K562 (cell line): ENCODE measurements at regions not wholly inside any gene's neighbourhood (a gene's known extent, or its start where the extent isn't known, plus 50 kb on each side); places are given as distances from the start of the nearest gene placed in this dataset.
"Not testable (repeated sequence)": the region's sequence is repeated elsewhere in the genome, so short reads cannot be mapped to it uniquely, and the experiment has no call there.

ENCODE experiments used
- ATAC-seq: fragments of 200-7000 bp; cut with Tn5 transposase; 3 replicates; pipeline ENCODE4 v1.9.1; 2020; ENCODE audit warnings: moderate library complexity
- BruUV-seq: library from RNA; stranded (reverse); fragments of 400-500 nt; replicated peaks from 2 replicates; lab custom pipeline; 2021; lab: Mats Ljungman, UMichigan
- CTCF ChIA-PET: fragments of 300-600 bp; formaldehyde crosslinking; extraction: SDS; loops from one replicate; lab custom pipeline; 2021; ENCODE audit warnings: low intra/inter-chr PET ratio; lab: Yijun Ruan, JAX
- POLR2A ChIA-PET: fragments of 300-600, 350-650 bp; sonication (Branson Sonifier 250); formaldehyde crosslinking; extraction: SDS; loops from one replicate; lab custom pipeline; 2021; ENCODE audit warnings: antibody characterized with exemption, inconsistent platforms; lab: Yijun Ruan, JAX
- DNase-seq, 4 experiments: peaks; one replicate each; pipeline versions ENCODE4 v3.0.0 to v3.0.0-alpha.2; 2011 to 2018; ENCODE audit warnings: low spot score in 3 of 4, mixed read lengths in 3 of 4; ENCODE audit errors: extremely low read depth in 1 of 4
- FAIRE-seq: peaks from 2 replicates; lab custom pipeline; 2011; peaks lifted over from hg19 to GRCh38; lab: Jason Lieb, UNC
- H2AFZ ChIP-seq: 2 replicates; pipeline ENCODE4 v1.6.0; 2011; ENCODE audit warnings: low read depth, low read length, control low read depth, inconsistent platforms
- H3K27ac ChIP-seq: fragments of 200-600 bp; 3 replicates; pipeline ENCODE4 v1.8.0; 2011; ENCODE audit warnings: low read depth, mild to moderate bottlenecking, control low read depth, inconsistent platforms, low read length, moderate library complexity, mixed read lengths; ENCODE audit errors: extremely low read depth
- H3K27me3 ChIP-seq, 2 experiments: fragments of 300-600 bp in 1 of 2; 2 replicates in 1 of 2; 3 replicates in 1 of 2; pipeline versions ENCODE4 v1.6.0 to v1.8.0; 2011; ENCODE audit warnings: inconsistent platforms in 2 of 2, low read length in 2 of 2, mild to moderate bottlenecking in 1 of 2, mixed read lengths in 1 of 2, moderate library complexity in 1 of 2; ENCODE audit not compliant: control insufficient read depth in 2 of 2, insufficient read depth in 2 of 2
- H3K36me3 ChIP-seq: fragments of 300-600 bp; 3 replicates; pipeline ENCODE4 v1.8.0; 2011; ENCODE audit warnings: mild to moderate bottlenecking, low read length, inconsistent platforms; ENCODE audit not compliant: control insufficient read depth, insufficient read depth
- H3K4me1 ChIP-seq, 2 experiments: fragments of 200-600 bp in 1 of 2; replicated peaks in 1 of 2; 2 replicates in 1 of 2; 3 replicates in 1 of 2; pipeline versions ENCODE4 v1.5.1 to v1.8.0; 2011; ENCODE audit warnings: inconsistent platforms in 2 of 2, low read length in 2 of 2, mild to moderate bottlenecking in 1 of 2, mixed read lengths in 1 of 2, moderate library complexity in 1 of 2; ENCODE audit not compliant: control insufficient read depth in 2 of 2, insufficient read depth in 2 of 2
- H3K4me2 ChIP-seq: 2 replicates; pipeline ENCODE4 v1.6.1; 2011; ENCODE audit warnings: low read length, control low read depth, inconsistent platforms, mixed read lengths; ENCODE audit not compliant: insufficient read depth
- H3K4me3 ChIP-seq: fragments of 200-600 bp; sonication (generic), shearing (Covaris generic); 2 replicates; pipeline ENCODE4 v1.5.1; 2016; ENCODE audit warnings: control low read depth, inconsistent platforms
- H3K79me2 ChIP-seq: fragments of 200-600 bp; 3 replicates; pipeline ENCODE4 v1.8.0; 2011; ENCODE audit warnings: low read length, inconsistent platforms; ENCODE audit not compliant: control insufficient read depth, insufficient read depth
- H3K9ac ChIP-seq, 2 experiments: 2 replicates each; pipeline versions ENCODE4 v1.6.0 to v1.6.1; 2011; ENCODE audit warnings: low read depth in 2 of 2, low read length in 2 of 2, control low read depth in 1 of 2, inconsistent platforms in 1 of 2, mild to moderate bottlenecking in 1 of 2, mixed read lengths in 1 of 2; ENCODE audit not compliant: insufficient read depth in 1 of 2
- H3K9me1 ChIP-seq: one replicate; pipeline ENCODE4 v1.6.0; 2011; ENCODE audit warnings: inconsistent platforms, mild to moderate bottlenecking, low read length, moderate library complexity; ENCODE audit not compliant: control insufficient read depth, insufficient read depth
- H3K9me3 ChIP-seq: replicated peaks from 2 replicates; pipeline ENCODE4 v1.5.1; 2011; ENCODE audit warnings: low read depth, low read length, inconsistent platforms; ENCODE audit not compliant: control insufficient read depth, insufficient read depth
- H4K20me1 ChIP-seq: replicated peaks from 2 replicates; pipeline ENCODE4 v1.6.1; 2011; ENCODE audit warnings: low read length, inconsistent platforms, mixed read lengths; ENCODE audit not compliant: control insufficient read depth, insufficient read depth
- ARHGAP35 ChIP-seq: fragments of 450-650 bp; IDR thresholded peaks from 2 replicates; pipeline ENCODE4 v1.6.1; 2018; ENCODE audit not compliant: partially characterized antibody
- ARID1B ChIP-seq: fragments of 450-650 bp; IDR thresholded peaks from 2 replicates; pipeline ENCODE4 v1.6.1; 2016; ENCODE audit warnings: antibody characterized with exemption, mild to moderate bottlenecking, inconsistent platforms
- ATF2 ChIP-seq: sonication (generic); formaldehyde crosslinking; IDR thresholded peaks from 2 replicates; pipeline ENCODE4 v1.8.1; 2022; ENCODE audit warnings: missing genetic modification reagents
- CHAMP1 ChIP-seq: fragments of 450-650 bp; IDR thresholded peaks from 2 replicates; pipeline ENCODE4 v1.6.1; 2016; ENCODE audit warnings: mild to moderate bottlenecking
- CREB3L1 ChIP-seq: fragments of 450-650 bp; IDR thresholded peaks from 2 replicates; pipeline ENCODE4 v1.6.1; 2014; ENCODE audit warnings: low read depth, mild to moderate bottlenecking, moderate library complexity, borderline replicate concordance
- E4F1 ChIP-seq: fragments of 250-450 bp; sonication (Bioruptor Pico); IDR thresholded peaks from 2 replicates; pipeline ENCODE4 v1.5.0; 2021; ENCODE audit warnings: mild to moderate bottlenecking, borderline replicate concordance
- MAFG ChIP-seq: fragments of 450-650 bp; conservative IDR thresholded peaks from 2 replicates; pipeline ENCODE4 v1.6.1; 2016; ENCODE audit warnings: missing genetic modification characterization, missing compliant biosample characterization
- MCM7 ChIP-seq, 2 experiments: fragments of 450-650 bp; IDR thresholded peaks; 2 replicates each; pipeline ENCODE4 v1.6.1; 2016 to 2018
- NR4A1 ChIP-seq, 2 experiments: fragments of 250-450 bp in 1 of 2; fragments of 450-650 bp in 1 of 2; sonication (Bioruptor Pico) in 1 of 2; IDR thresholded peaks; 2 replicates each; pipeline versions ENCODE4 v1.4.0 to v1.6.1; 2016 to 2020; ENCODE audit warnings: mild to moderate bottlenecking in 2 of 2, missing compliant biosample characterization in 1 of 2, missing genetic modification characterization in 1 of 2, moderate library complexity in 1 of 2
- TAF1 ChIP-seq: IDR thresholded peaks from 2 replicates; pipeline ENCODE4 v1.6.1; 2011; ENCODE audit warnings: mild to moderate bottlenecking, low read length, moderate library complexity; ENCODE audit not compliant: insufficient read depth, control insufficient read depth, severe bottlenecking; ENCODE audit errors: extremely low read depth
- ZNF695 ChIP-seq: fragments of 450-650 bp; formaldehyde crosslinking; IDR thresholded peaks from 2 replicates; pipeline ENCODE4 v1.4.0; 2020; ENCODE audit warnings: mild to moderate bottlenecking, moderate library complexity
- ZZZ3 ChIP-seq: fragments of 450-650 bp; IDR thresholded peaks from 2 replicates; pipeline ENCODE4 v1.6.1; 2016; ENCODE audit warnings: antibody characterized with exemption, mild to moderate bottlenecking, moderate library complexity
- WGBS: fragments of 100-300 bp; shearing (Covaris generic); methylation state at CpG from one replicate; pipeline ENCODE4 v1.1.6; 2016; ENCODE audit warnings: low coverage, mixed read lengths; ENCODE audit not compliant: insufficient coverage; ENCODE audit errors: missing lambda C conversion rate; 5-methylcytosine and 5-hydroxymethylcytosine counted together
- in situ Hi-C: fragments of 300-500 bp; cut with MboI; formaldehyde crosslinking; loops from 4 replicates; pipeline ENCODE4 v1.15.0; 2018; ENCODE audit warnings: inconsistent platforms, mixed read lengths
- intact Hi-C: fragments of 100-400 bp; cut with micrococcal nuclease; formaldehyde crosslinking; loops from 2 replicates; pipeline ENCODE4 v1.14.2; 2022

GRCh38 chr18:38786906-38787305 lies 1221.3 kb upstream of the CELF4 start (continued):
- TF ChIP-seq CHAMP1 (no peak), ARHGAP35 (no peak), ZNF695 (CRISPR knock-in tag) (no peak), ATF2 (CRISPR knock-in tag) (no peak), ARID1B (no peak), MCM7 (IDR thresholded peaks at IDR 0.05) (no peak), E4F1 (no peak), TAF1 (no peak), ZZZ3 (no peak), MAFG (no peak), NR4A1 (CRISPR knock-in tag; IDR thresholded peaks at IDR 0.05) (no peak), NR4A1 (tag; IDR thresholded peaks at IDR 0.05) (no peak), CREB3L1 (no peak)

- H3K4me3 ChIP-seq, ATAC-seq, H3K27me3 ChIP-seq, FAIRE-seq, H3K9me1 ChIP-seq, H3K9me3 ChIP-seq, intact Hi-C loops, H3K4me2 ChIP-seq, H2AFZ ChIP-seq, H3K9ac ChIP-seq, H3K79me2 ChIP-seq, in situ Hi-C loops, CTCF ChIA-PET, POLR2A ChIA-PET, H3K36me3 ChIP-seq, H4K20me1 ChIP-seq, BruUV-seq, H3K27ac ChIP-seq, DNase-seq, H3K4me1 ChIP-seq: not testable (repeated sequence)
- 6% methylated on average over 1 of the region's 1 CpG for WGBS
Measured at GRCh38 chr18:38771620-38772019, 1206.0 kb upstream of the CELF4 start.
